GM23338 (cell line): ENCODE measurements at regions not wholly inside any gene's neighbourhood (a gene's known extent, or its start where the extent isn't known, plus 50 kb on each side); places are given as distances from the start of the nearest gene placed in this dataset.

Source experiments
- CREB1 ChIP-seq: fragments of 250-450 bp; sonication (Bioruptor Pico); IDR thresholded peaks from 2 replicates; pipeline ENCODE4 v1.5.0; 2020; ENCODE audit warnings: low read depth, mild to moderate bottlenecking, moderate library complexity
- CTCF ChIP-seq, 2 experiments: fragments of 200-600 bp in 1 of 2; sonication (generic) in 1 of 2; conservative IDR thresholded peaks; 2 replicates each; pipeline versions ENCODE4 v1.5.1 to v1.6.1; 2016 to 2017; ENCODE audit warnings: antibody characterized with exemption in 2 of 2, low read depth in 2 of 2, mild to moderate bottlenecking in 2 of 2, moderate library complexity in 1 of 2
- EZH2 ChIP-seq: fragments of 200-600 bp; sonication (generic); IDR thresholded peaks from one replicate; pipeline ENCODE4 v1.8.0; 2017; ENCODE audit warnings: antibody characterized with exemption, mild to moderate bottlenecking, low read depth; ENCODE audit not compliant: unreplicated experiment
- EZH2phosphoT487 ChIP-seq: fragments of 200-600 bp; sonication (generic); IDR thresholded peaks from one replicate; pipeline ENCODE4 v1.8.1; 2018; ENCODE audit warnings: antibody characterized with exemption; ENCODE audit not compliant: unreplicated experiment
- JUNB ChIP-seq: IDR thresholded peaks from one replicate; pipeline ENCODE4 v1.6.1; 2016; ENCODE audit warnings: antibody characterized with exemption; ENCODE audit not compliant: unreplicated experiment
- NANOG ChIP-seq: IDR thresholded peaks from 2 replicates; pipeline ENCODE4 v1.6.1; 2016; ENCODE audit warnings: antibody characterized with exemption, borderline replicate concordance
- POLR2AphosphoS5 ChIP-seq: IDR thresholded peaks from 2 replicates; pipeline ENCODE4 v1.6.1; 2016; ENCODE audit warnings: antibody characterized with exemption, low read depth
- ZNF114 ChIP-seq: fragments of 250-450 bp; sonication (Bioruptor Pico); IDR thresholded peaks from 2 replicates; pipeline ENCODE4 v1.5.0; 2020; ENCODE audit warnings: mild to moderate bottlenecking, moderate library complexity
- TF ChIP-seq, protein P1 (sequence below): IDR thresholded peaks from one replicate; pipeline ENCODE4 v1.6.1; 2018; ENCODE audit warnings: antibody characterized with exemption; ENCODE audit not compliant: unreplicated experiment
- TF ChIP-seq, protein P2 (sequence below): IDR thresholded peaks from 2 replicates; pipeline ENCODE4 v1.6.1; 2016; ENCODE audit warnings: antibody characterized with exemption

DNA sequence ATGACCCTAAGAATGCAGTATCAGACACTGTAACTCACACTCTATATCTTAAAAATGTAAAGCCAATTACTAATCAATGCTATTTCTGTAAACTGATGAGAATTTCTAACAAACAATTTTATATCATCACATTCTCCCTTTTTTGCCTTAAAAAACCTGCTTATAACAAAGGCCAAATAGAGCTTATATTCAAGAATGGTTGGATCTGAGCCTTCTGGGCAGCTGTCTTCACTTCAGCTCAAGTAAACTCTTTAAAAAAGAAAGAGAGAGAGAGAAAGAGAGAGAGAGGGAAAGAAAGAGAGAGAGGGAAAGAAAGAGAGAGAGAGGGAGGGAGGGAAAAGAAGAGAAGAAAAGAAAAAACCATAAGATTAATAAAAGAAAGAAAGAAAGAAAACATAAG lies 231.8 kb downstream of the KCNE4 start:
- TF ChIP-seq CTCF (conservative IDR thresholded peaks at IDR 0.05; ENCODE audit: low read depth in 2 of 2) (no peak), POLR2AphosphoS5 (no peak), CREB1 (CRISPR knock-in tag) (no peak), EZH2phosphoT487 (no peak), EZH2 (no peak), NANOG (no peak), ZNF114 (CRISPR knock-in tag) (no peak), JUNB (no peak)
- TF ChIP-seq, protein P1, sequence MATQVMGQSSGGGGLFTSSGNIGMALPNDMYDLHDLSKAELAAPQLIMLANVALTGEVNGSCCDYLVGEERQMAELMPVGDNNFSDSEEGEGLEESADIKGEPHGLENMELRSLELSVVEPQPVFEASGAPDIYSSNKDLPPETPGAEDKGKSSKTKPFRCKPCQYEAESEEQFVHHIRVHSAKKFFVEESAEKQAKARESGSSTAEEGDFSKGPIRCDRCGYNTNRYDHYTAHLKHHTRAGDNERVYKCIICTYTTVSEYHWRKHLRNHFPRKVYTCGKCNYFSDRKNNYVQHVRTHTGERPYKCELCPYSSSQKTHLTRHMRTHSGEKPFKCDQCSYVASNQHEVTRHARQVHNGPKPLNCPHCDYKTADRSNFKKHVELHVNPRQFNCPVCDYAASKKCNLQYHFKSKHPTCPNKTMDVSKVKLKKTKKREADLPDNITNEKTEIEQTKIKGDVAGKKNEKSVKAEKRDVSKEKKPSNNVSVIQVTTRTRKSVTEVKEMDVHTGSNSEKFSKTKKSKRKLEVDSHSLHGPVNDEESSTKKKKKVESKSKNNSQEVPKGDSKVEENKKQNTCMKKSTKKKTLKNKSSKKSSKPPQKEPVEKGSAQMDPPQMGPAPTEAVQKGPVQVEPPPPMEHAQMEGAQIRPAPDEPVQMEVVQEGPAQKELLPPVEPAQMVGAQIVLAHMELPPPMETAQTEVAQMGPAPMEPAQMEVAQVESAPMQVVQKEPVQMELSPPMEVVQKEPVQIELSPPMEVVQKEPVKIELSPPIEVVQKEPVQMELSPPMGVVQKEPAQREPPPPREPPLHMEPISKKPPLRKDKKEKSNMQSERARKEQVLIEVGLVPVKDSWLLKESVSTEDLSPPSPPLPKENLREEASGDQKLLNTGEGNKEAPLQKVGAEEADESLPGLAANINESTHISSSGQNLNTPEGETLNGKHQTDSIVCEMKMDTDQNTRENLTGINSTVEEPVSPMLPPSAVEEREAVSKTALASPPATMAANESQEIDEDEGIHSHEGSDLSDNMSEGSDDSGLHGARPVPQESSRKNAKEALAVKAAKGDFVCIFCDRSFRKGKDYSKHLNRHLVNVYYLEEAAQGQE, result no peak
- TF ChIP-seq, protein P2, sequence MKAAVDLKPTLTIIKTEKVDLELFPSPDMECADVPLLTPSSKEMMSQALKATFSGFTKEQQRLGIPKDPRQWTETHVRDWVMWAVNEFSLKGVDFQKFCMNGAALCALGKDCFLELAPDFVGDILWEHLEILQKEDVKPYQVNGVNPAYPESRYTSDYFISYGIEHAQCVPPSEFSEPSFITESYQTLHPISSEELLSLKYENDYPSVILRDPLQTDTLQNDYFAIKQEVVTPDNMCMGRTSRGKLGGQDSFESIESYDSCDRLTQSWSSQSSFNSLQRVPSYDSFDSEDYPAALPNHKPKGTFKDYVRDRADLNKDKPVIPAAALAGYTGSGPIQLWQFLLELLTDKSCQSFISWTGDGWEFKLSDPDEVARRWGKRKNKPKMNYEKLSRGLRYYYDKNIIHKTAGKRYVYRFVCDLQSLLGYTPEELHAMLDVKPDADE, result no peak
